GM23338 (cell line): ENCODE measurements at regions not wholly inside any gene's neighbourhood (a gene's known extent, or its start where the extent isn't known, plus 50 kb on each side); places are given as distances from the start of the nearest gene placed in this dataset.

Experiments
- CREB1 ChIP-seq: fragments of 250-450 bp; sonication (Bioruptor Pico); IDR thresholded peaks from 2 replicates; pipeline ENCODE4 v1.5.0; 2020; ENCODE audit warnings: low read depth, mild to moderate bottlenecking, moderate library complexity
- CTCF ChIP-seq, 2 experiments: fragments of 200-600 bp in 1 of 2; sonication (generic) in 1 of 2; conservative IDR thresholded peaks; 2 replicates each; pipeline versions ENCODE4 v1.5.1 to v1.6.1; 2016 to 2017; ENCODE audit warnings: antibody characterized with exemption in 2 of 2, low read depth in 2 of 2, mild to moderate bottlenecking in 2 of 2, moderate library complexity in 1 of 2
- EZH2 ChIP-seq: fragments of 200-600 bp; sonication (generic); IDR thresholded peaks from one replicate; pipeline ENCODE4 v1.8.0; 2017; ENCODE audit warnings: antibody characterized with exemption, mild to moderate bottlenecking, low read depth; ENCODE audit not compliant: unreplicated experiment
- POLR2AphosphoS5 ChIP-seq: IDR thresholded peaks from 2 replicates; pipeline ENCODE4 v1.6.1; 2016; ENCODE audit warnings: antibody characterized with exemption, low read depth
- ZNF331 ChIP-seq: fragments of 250-450 bp; sonication (Bioruptor Pico); IDR thresholded peaks from 2 replicates; pipeline ENCODE4 v1.5.0; 2020; ENCODE audit warnings: low read depth, mild to moderate bottlenecking, moderate library complexity

- no peak for TF ChIP-seq EZH2
- TF ChIP-seq CTCF (conservative IDR thresholded peaks at IDR 0.05; ENCODE audit: low read depth in 2 of 2), result no peak
- TF ChIP-seq CREB1, result no peak
- TF ChIP-seq POLR2AphosphoS5, result no peak
- TF ChIP-seq ZNF331, result no peak
Measured at GRCh38 chr2:105974812-105975211, 219.3 kb downstream of the UXS1 start.
